ENCODE measurements at regions not wholly inside any gene's neighbourhood (a gene's known extent, or its start where the extent isn't known, plus 50 kb on each side); places are given as distances from the start of the nearest gene placed in this dataset.

DNA sequence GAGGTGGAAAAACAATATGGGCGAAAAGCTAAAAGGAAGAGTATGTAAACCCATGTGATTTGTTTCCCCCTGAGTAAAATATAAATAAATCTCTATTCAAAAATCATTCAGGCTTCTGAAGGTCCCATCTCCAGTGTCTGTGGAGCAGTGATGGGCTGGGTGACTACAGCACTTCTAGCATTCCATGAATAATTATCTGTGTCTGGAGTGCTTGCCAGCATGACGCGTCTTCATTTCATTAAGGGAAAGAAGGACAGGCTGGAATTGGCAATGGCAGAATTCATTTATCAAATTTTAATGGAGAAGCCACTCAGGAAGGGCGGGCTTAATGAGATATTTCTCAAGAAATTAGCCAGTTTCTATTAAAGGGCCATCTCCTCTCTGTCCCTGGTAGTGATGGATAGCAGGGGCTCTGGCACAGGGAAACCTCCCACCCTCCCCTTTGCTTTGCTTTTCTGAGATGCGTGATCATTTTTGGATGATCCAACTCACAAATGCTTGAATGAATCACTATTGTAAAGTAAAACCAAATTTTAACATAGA, 916.3 kb upstream of the SEL1L start:
- no peaks in the 10 kb centered on the region for H3K27me3 ChIP-seq (ENCODE audit: control insufficient read depth, insufficient read depth, low read length)
- no CpG with 5 or more reads among the region's 5 CpGs for WGBS (ENCODE audit: insufficient coverage)
- no peak overlapping the region for H3K4me3 ChIP-seq (ENCODE audit: low read depth, low read length)
- no peaks in the 10 kb centered on the region for H3K4me1 ChIP-seq (ENCODE audit: control insufficient read depth, insufficient read depth, low read length)
- H3K9me3 ChIP-seq (ENCODE audit: control insufficient read depth, insufficient read depth, low read length): peaks cover 1% of the 10 kb centered on the region
- no peaks in the 10 kb centered on the region for H3K36me3 ChIP-seq (ENCODE audit: control insufficient read depth, insufficient read depth, low read length)
- H3K27ac ChIP-seq (ENCODE audit: low read depth, low read length): no peak overlapping the region
- peak in 2 of 6 donors; percentile 44 to 68 for DNase-seq (ENCODE audit: low read depth in 4 of 6, low spot score in 6 of 6)

DNA sequence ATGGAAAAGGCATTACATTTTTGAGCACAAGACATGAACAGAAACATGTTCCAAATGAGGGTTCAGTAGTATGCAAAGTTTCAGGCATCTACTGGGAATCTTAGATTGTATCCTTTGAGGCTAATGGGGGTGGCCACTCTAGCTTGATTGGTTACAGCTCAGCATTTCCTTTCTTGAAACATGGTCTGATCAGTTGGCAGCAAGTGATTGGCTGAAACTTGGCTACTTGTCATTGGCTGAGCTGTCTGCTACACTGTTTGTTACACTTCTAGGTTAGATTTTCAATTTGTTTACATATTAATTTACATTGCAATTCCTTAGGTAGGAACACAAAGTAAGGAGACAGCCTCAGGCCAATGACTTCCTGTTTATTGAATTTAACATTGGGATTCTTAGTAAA, 918.0 kb upstream of the SEL1L start:
- H3K4me1 ChIP-seq (ENCODE audit: control insufficient read depth, insufficient read depth, low read length): no peaks in the 10 kb centered on the region
- no peak for DNase-seq (ENCODE audit: low read depth in 4 of 6, low spot score in 6 of 6)
- H3K27me3 ChIP-seq (ENCODE audit: control insufficient read depth, insufficient read depth, low read length): no peaks in the 10 kb centered on the region
- H3K9me3 ChIP-seq (ENCODE audit: control insufficient read depth, insufficient read depth, low read length): peaks cover 1% of the 10 kb centered on the region
- H3K27ac ChIP-seq (ENCODE audit: low read depth, low read length): no peak overlapping the region
- no peaks in the 10 kb centered on the region for H3K36me3 ChIP-seq (ENCODE audit: control insufficient read depth, insufficient read depth, low read length)
- no peak overlapping the region for H3K4me3 ChIP-seq (ENCODE audit: low read depth, low read length)

GRCh38 chr14:82482345-82482744, 948.7 kb upstream of the SEL1L start:
- WGBS (ENCODE audit: insufficient coverage): no CpG with 5 or more reads among the region's 6 CpGs
- Histone ChIP-seq H3K36me3 (ENCODE audit: control insufficient read depth, insufficient read depth, low read length) (no peaks in the 10 kb centered on the region), H3K27me3 (ENCODE audit: control insufficient read depth, insufficient read depth, low read length) (no peaks in the 10 kb centered on the region), H3K4me1 (ENCODE audit: control insufficient read depth, insufficient read depth, low read length) (no peaks in the 10 kb centered on the region), H3K27ac (ENCODE audit: low read depth, low read length) (no peak overlapping the region), H3K9me3 (ENCODE audit: control insufficient read depth, insufficient read depth, low read length) (no peaks in the 10 kb centered on the region), H3K4me3 (ENCODE audit: low read depth, low read length) (no peak overlapping the region)
- no peak for DNase-seq (ENCODE audit: low read depth in 4 of 6, low spot score in 6 of 6)

DNA sequence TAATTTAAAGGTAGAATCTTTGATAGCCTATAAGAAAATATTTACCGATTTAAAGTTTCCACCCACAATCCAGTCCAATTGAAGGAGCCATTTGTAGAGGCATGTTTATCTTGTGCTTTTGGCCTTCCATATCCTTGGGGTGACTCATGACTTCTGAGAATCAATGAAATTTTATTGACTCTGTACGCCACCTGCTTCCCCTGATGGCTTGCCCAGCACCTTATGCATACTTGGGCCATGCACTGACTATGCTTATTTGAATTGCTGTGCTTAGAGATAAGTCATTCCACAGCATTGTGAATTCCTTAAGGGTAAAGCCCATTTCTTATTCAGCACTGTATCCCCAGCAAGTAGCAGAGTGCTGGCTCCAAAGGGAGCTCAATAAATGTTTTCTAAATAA, 954.8 kb upstream of the SEL1L start:
- Histone ChIP-seq H3K4me3 (ENCODE audit: low read depth, low read length) (no peak overlapping the region), H3K9me3 (ENCODE audit: control insufficient read depth, insufficient read depth, low read length) (no peaks in the 10 kb centered on the region), H3K36me3 (ENCODE audit: control insufficient read depth, insufficient read depth, low read length) (no peaks in the 10 kb centered on the region), H3K27ac (ENCODE audit: low read depth, low read length) (no peak overlapping the region), H3K4me1 (ENCODE audit: control insufficient read depth, insufficient read depth, low read length) (no peaks in the 10 kb centered on the region), H3K27me3 (ENCODE audit: control insufficient read depth, insufficient read depth, low read length) (no peaks in the 10 kb centered on the region)
- no CpG with 5 or more reads among the region's 2 CpGs for WGBS (ENCODE audit: insufficient coverage)
- no peak for DNase-seq (ENCODE audit: low read depth in 4 of 6, low spot score in 6 of 6)

DNA sequence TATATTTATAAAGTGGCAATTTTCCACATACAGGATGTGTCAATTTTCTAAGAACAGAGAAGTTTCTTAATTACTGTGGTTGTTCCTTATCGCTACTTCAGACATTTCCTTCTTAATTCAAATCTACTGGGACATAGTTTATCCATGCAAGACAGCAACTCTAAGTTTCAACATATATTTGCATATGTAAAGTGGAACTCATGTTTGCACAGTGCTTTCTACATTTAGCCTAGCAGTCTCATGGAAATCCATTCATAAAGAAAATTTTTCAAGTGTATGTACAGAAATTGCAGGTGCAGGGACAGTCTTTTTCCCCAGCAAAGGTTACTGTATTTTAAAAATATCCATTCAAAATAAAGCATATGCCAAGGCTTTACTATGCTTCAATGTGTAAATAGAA, 956.7 kb upstream of the SEL1L start:
- WGBS (ENCODE audit: insufficient coverage): no CpG with 5 or more reads among the region's 1 CpG
- DNase-seq (ENCODE audit: low read depth in 4 of 6, low spot score in 6 of 6): peak in 1 of 6 donors; percentile 11
- no peaks in the 10 kb centered on the region for H3K36me3 ChIP-seq (ENCODE audit: control insufficient read depth, insufficient read depth, low read length)

GRCh38 chr14:82492157-82492556, 958.5 kb upstream of the SEL1L start:
- Histone ChIP-seq H3K9me3 (ENCODE audit: control insufficient read depth, insufficient read depth, low read length) (peaks cover 1% of the 10 kb centered on the region), H3K36me3 (ENCODE audit: control insufficient read depth, insufficient read depth, low read length) (no peaks in the 10 kb centered on the region), H3K4me3 (ENCODE audit: low read depth, low read length) (no peak overlapping the region), H3K27ac (ENCODE audit: low read depth, low read length) (no peak overlapping the region), H3K4me1 (ENCODE audit: control insufficient read depth, insufficient read depth, low read length) (no peaks in the 10 kb centered on the region), H3K27me3 (ENCODE audit: control insufficient read depth, insufficient read depth, low read length) (no peaks in the 10 kb centered on the region)
- no CpG with 5 or more reads among the region's 1 CpG for WGBS (ENCODE audit: insufficient coverage)
- peak in 2 of 6 donors; percentile 7 to 24 for DNase-seq (ENCODE audit: low read depth in 4 of 6, low spot score in 6 of 6)

More for the DNA sequence above, 956.7 kb upstream of the SEL1L start:
- Histone ChIP-seq H3K27me3 (ENCODE audit: control insufficient read depth, insufficient read depth, low read length) (no peaks in the 10 kb centered on the region), H3K27ac (ENCODE audit: low read depth, low read length) (no peak overlapping the region), H3K9me3 (ENCODE audit: control insufficient read depth, insufficient read depth, low read length) (no peaks in the 10 kb centered on the region), H3K4me1 (ENCODE audit: control insufficient read depth, insufficient read depth, low read length) (no peaks in the 10 kb centered on the region), H3K4me3 (ENCODE audit: low read depth, low read length) (no peak overlapping the region)

DNA sequence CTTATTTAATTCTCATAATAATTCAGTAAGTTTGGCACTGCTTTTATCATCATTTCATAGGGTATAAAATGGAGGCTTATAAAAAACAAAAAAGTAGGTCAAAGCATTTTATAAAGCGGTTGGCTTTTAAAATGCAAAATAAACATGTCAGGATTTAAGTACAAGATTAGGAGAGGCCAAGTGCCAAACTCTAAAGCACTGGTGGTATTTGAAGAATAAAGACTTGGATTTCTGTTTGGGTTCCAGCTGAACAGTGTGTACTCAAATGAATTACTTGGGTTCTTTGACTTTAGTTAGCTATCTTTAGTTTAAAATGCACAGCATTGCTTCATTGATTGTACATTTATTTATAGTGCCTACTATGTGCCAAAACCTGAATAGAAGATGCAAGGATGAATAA, 966.6 kb upstream of the SEL1L start:
- Histone ChIP-seq H3K27ac (ENCODE audit: low read depth, low read length) (no peak overlapping the region), H3K4me1 (ENCODE audit: control insufficient read depth, insufficient read depth, low read length) (no peaks in the 10 kb centered on the region), H3K27me3 (ENCODE audit: control insufficient read depth, insufficient read depth, low read length) (no peaks in the 10 kb centered on the region), H3K9me3 (ENCODE audit: control insufficient read depth, insufficient read depth, low read length) (peaks cover 1% of the 10 kb centered on the region), H3K4me3 (ENCODE audit: low read depth, low read length) (no peak overlapping the region), H3K36me3 (ENCODE audit: control insufficient read depth, insufficient read depth, low read length) (no peaks in the 10 kb centered on the region)
- 86% methylated on average over 1 of the region's 1 CpG for WGBS (ENCODE audit: insufficient coverage)
- DNase-seq (ENCODE audit: low read depth in 4 of 6, low spot score in 6 of 6): peak in 3 of 6 donors; percentile 1 to 50 (median 2)

DNA sequence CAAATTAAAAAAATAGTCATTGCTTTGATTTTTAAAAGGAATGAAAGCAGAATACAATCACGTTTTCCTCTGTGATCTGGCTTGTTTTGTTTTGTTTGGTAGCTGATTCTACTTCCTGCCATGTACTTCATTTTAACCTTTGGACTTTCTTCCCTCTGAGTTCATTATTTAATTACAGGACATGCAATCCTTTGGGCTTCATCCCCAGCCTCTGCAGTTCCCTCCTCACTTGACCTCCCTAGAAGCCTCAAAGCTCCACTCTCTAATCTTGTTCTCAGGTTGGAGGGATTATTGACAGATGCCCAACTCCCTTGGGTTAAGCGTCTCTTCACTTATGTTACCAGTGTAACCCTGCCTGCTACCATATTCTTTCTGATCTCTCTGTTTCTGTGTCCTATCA, 967.9 kb upstream of the SEL1L start:
- no peak for DNase-seq (ENCODE audit: low read depth in 4 of 6, low spot score in 6 of 6)
- H3K36me3 ChIP-seq (ENCODE audit: control insufficient read depth, insufficient read depth, low read length): no peaks in the 10 kb centered on the region
- no CpG with 5 or more reads among the region's 2 CpGs for WGBS (ENCODE audit: insufficient coverage)
- H3K4me3 ChIP-seq (ENCODE audit: low read depth, low read length): no peak overlapping the region
- H3K27me3 ChIP-seq (ENCODE audit: control insufficient read depth, insufficient read depth, low read length): no peaks in the 10 kb centered on the region
- no peaks in the 10 kb centered on the region for H3K4me1 ChIP-seq (ENCODE audit: control insufficient read depth, insufficient read depth, low read length)
- no peak overlapping the region for H3K27ac ChIP-seq (ENCODE audit: low read depth, low read length)
- no peaks in the 10 kb centered on the region for H3K9me3 ChIP-seq (ENCODE audit: control insufficient read depth, insufficient read depth, low read length)

DNA sequence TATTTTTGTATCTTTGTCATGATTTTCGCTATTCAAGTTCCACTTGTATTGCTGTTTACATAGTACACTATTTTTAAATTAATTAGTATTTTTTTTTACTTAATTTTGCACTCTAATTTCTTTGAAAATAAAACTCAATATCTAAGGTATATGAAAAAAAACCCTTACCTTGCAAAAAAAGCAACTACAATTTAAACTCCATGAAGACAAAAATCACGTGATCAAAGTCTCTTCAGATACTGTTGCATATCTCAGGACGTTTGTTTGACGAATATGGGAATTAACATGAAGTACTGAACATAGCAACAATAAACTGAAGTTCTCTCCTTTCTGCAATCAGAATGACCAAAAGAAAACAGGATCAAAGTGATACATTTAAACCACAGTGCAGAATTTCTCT, 968.4 kb upstream of the SEL1L start:
- Histone ChIP-seq H3K36me3 (ENCODE audit: control insufficient read depth, insufficient read depth, low read length) (no peaks in the 10 kb centered on the region), H3K4me3 (ENCODE audit: low read depth, low read length) (no peak overlapping the region), H3K27me3 (ENCODE audit: control insufficient read depth, insufficient read depth, low read length) (no peaks in the 10 kb centered on the region), H3K27ac (ENCODE audit: low read depth, low read length) (no peak overlapping the region), H3K9me3 (ENCODE audit: control insufficient read depth, insufficient read depth, low read length) (no peaks in the 10 kb centered on the region), H3K4me1 (ENCODE audit: control insufficient read depth, insufficient read depth, low read length) (no peaks in the 10 kb centered on the region)
- WGBS (ENCODE audit: insufficient coverage): 100% methylated on average over 1 of the region's 4 CpGs
- DNase-seq (ENCODE audit: low read depth in 4 of 6, low spot score in 6 of 6): no peak

DNA sequence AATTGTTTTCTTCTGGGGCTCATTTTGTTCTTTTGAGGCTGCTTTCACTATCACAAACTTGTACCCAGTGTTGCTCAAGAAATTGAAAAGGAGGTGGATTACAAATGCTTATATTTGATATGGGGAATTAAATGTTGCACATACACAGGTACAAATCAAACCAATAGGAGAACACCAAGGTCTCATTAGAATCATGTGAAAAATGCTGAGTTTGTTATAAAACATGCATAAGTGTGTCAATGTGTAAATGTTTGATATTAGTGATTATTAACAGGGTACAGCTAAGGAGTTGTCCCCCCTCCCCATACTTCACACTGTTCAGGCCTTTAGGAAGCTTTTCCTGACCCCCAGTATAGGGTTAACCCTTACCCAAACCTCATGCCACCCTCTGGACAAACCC, 971.2 kb upstream of the SEL1L start:
- no peak for DNase-seq (ENCODE audit: low read depth in 4 of 6, low spot score in 6 of 6)
- Histone ChIP-seq H3K27me3 (ENCODE audit: control insufficient read depth, insufficient read depth, low read length) (no peaks in the 10 kb centered on the region), H3K27ac (ENCODE audit: low read depth, low read length) (no peak overlapping the region), H3K9me3 (ENCODE audit: control insufficient read depth, insufficient read depth, low read length) (no peaks in the 10 kb centered on the region), H3K4me3 (ENCODE audit: low read depth, low read length) (no peak overlapping the region), H3K4me1 (ENCODE audit: control insufficient read depth, insufficient read depth, low read length) (no peaks in the 10 kb centered on the region), H3K36me3 (ENCODE audit: control insufficient read depth, insufficient read depth, low read length) (no peaks in the 10 kb centered on the region)
